ENCODE measurements at regions not wholly inside any gene's neighbourhood (a gene's known extent, or its start where the extent isn't known, plus 50 kb on each side); places are given as distances from the start of the nearest gene placed in this dataset.

- DNase-seq, result no peak
- no peak overlapping the region for H3K4me3 ChIP-seq
- H3K9ac ChIP-seq (ENCODE audit: low read depth in 2 of 2, low read length in 2 of 2), result no peak overlapping the region
- H3K9me3 ChIP-seq, result no peaks in the 10 kb centered on the region
- H3K36me3 ChIP-seq, result no peaks in the 10 kb centered on the region
- intact Hi-C loops (cut with DNase I), result no loop called here
- H3K4me1 ChIP-seq, result no peaks in the 10 kb centered on the region
- H3K27me3 ChIP-seq, result no peaks in the 10 kb centered on the region
- no peak for TF ChIP-seq CTCF (IDR thresholded peaks at IDR 0.05)
- H3K27ac ChIP-seq, result no peak overlapping the region
These were observed 698.1 kb upstream of the CDH2 start for GRCh38 chr18:28875059-28875458.

- Histone ChIP-seq H3K27me3 (no peaks in the 10 kb centered on the region), H3K4me3 (no peak overlapping the region), H3K27ac (no peak overlapping the region), H3K36me3 (no peaks in the 10 kb centered on the region), H3K9ac (ENCODE audit: low read depth in 2 of 2, low read length in 2 of 2) (no peak overlapping the region), H3K4me1 (no peaks in the 10 kb centered on the region), H3K9me3 (no peaks in the 10 kb centered on the region)
- TF ChIP-seq CTCF (IDR thresholded peaks at IDR 0.05), result no peak
- intact Hi-C loops (cut with DNase I), result no loop called here
- no peak for DNase-seq
These were observed 686.5 kb upstream of the CDH2 start for GRCh38 chr18:28863396-28863795.

GRCh38 chr18:28858248-28858647 lies 681.3 kb upstream of the CDH2 start:
- Histone ChIP-seq H3K9ac (ENCODE audit: low read depth in 2 of 2, low read length in 2 of 2) (no peak overlapping the region), H3K27me3 (no peaks in the 10 kb centered on the region), H3K27ac (no peak overlapping the region), H3K36me3 (no peaks in the 10 kb centered on the region), H3K4me3 (no peak overlapping the region), H3K9me3 (no peaks in the 10 kb centered on the region), H3K4me1 (no peaks in the 10 kb centered on the region)
- intact Hi-C loops (cut with DNase I), result no loop called here
- no peak for DNase-seq
- TF ChIP-seq CTCF (IDR thresholded peaks at IDR 0.05), result no peak

GRCh38 chr18:28855989-28856388 lies 679.1 kb upstream of the CDH2 start:
- Histone ChIP-seq H3K27me3 (no peaks in the 10 kb centered on the region), H3K9me3 (no peaks in the 10 kb centered on the region), H3K27ac (no peak overlapping the region), H3K9ac (ENCODE audit: low read depth in 2 of 2, low read length in 2 of 2) (no peak overlapping the region), H3K36me3 (no peaks in the 10 kb centered on the region), H3K4me3 (no peak overlapping the region), H3K4me1 (no peaks in the 10 kb centered on the region)
- no peak for DNase-seq
- no peak for TF ChIP-seq CTCF (IDR thresholded peaks at IDR 0.05)
- intact Hi-C loops (cut with DNase I), result no loop called here

GRCh38 chr18:28855524-28855923 lies 678.6 kb upstream of the CDH2 start:
- Histone ChIP-seq H3K36me3 (no peaks in the 10 kb centered on the region), H3K9ac (ENCODE audit: low read depth in 2 of 2, low read length in 2 of 2) (no peak overlapping the region), H3K4me1 (no peaks in the 10 kb centered on the region), H3K9me3 (no peaks in the 10 kb centered on the region), H3K4me3 (no peak overlapping the region), H3K27me3 (no peaks in the 10 kb centered on the region), H3K27ac (no peak overlapping the region)
- no peak for DNase-seq
- TF ChIP-seq CTCF (IDR thresholded peaks at IDR 0.05), result no peak
- intact Hi-C loops (cut with DNase I), result no loop called here

- TF ChIP-seq CTCF (IDR thresholded peaks at IDR 0.05), result no peak
- Histone ChIP-seq H3K4me1 (no peaks in the 10 kb centered on the region), H3K4me3 (no peak overlapping the region), H3K9me3 (no peaks in the 10 kb centered on the region), H3K9ac (ENCODE audit: low read depth in 2 of 2, low read length in 2 of 2) (no peak overlapping the region), H3K27ac (no peak overlapping the region), H3K27me3 (no peaks in the 10 kb centered on the region), H3K36me3 (no peaks in the 10 kb centered on the region)
- intact Hi-C loops (cut with DNase I), result no loop called here
- DNase-seq, result no peak
These were observed 678.0 kb upstream of the CDH2 start for GRCh38 chr18:28854964-28855363.

Measured in colonic mucosa (tissue), 4 donors.